ENCODE measurements at regions not wholly inside any gene's neighbourhood (a gene's known extent, or its start where the extent isn't known, plus 50 kb on each side); places are given as distances from the start of the nearest gene placed in this dataset.

DNA sequence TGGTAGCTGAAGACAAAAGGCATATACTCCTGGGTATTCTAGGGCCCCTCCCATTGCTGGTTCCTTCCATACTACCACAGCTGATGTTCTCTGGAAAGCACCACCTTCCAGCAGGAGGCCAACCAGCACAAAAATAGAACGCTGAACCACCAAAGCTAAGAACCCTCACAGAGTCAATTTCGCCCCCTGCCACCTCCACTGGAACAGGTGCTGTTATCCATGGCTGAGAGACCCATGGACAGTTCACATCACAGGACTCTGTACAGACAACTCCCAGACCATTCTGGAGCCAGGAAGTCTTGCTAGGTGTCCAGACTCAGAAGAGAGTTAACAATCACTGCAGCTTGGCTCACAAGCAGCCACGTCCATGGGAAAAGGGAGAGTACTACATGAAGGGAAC lies 1851.5 kb upstream of the NUDT12 start:
- TF ChIP-seq POLR2AphosphoS5 (IDR thresholded peaks at IDR 0.05) (no peak), POLR2A (IDR thresholded peaks at IDR 0.05) (no peak)
- TF ChIP-seq, protein P1, sequence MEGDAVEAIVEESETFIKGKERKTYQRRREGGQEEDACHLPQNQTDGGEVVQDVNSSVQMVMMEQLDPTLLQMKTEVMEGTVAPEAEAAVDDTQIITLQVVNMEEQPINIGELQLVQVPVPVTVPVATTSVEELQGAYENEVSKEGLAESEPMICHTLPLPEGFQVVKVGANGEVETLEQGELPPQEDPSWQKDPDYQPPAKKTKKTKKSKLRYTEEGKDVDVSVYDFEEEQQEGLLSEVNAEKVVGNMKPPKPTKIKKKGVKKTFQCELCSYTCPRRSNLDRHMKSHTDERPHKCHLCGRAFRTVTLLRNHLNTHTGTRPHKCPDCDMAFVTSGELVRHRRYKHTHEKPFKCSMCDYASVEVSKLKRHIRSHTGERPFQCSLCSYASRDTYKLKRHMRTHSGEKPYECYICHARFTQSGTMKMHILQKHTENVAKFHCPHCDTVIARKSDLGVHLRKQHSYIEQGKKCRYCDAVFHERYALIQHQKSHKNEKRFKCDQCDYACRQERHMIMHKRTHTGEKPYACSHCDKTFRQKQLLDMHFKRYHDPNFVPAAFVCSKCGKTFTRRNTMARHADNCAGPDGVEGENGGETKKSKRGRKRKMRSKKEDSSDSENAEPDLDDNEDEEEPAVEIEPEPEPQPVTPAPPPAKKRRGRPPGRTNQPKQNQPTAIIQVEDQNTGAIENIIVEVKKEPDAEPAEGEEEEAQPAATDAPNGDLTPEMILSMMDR (IDR thresholded peaks at IDR 0.05): no peak
